Kidney epithelial cell (primary cell): ENCODE measurements at regions not wholly inside any gene's neighbourhood (a gene's known extent, or its start where the extent isn't known, plus 50 kb on each side); places are given as distances from the start of the nearest gene placed in this dataset.

ENCODE experiments used
- DNase-seq: peaks from one replicate; pipeline ENCODE4 v3.0.0-alpha.2; 2010; ENCODE audit warnings: low read depth
- H3K27me3 ChIP-seq: 2 replicates; pipeline ENCODE4 v1.6.0; 2011; ENCODE audit warnings: low read length; ENCODE audit not compliant: control insufficient read depth, insufficient read depth
- H3K36me3 ChIP-seq: 2 replicates; pipeline ENCODE4 v1.5.1; 2011; ENCODE audit warnings: low read length; ENCODE audit not compliant: control insufficient read depth, insufficient read depth
- H3K4me3 ChIP-seq: 2 replicates; pipeline ENCODE4 v1.5.1; 2011; ENCODE audit warnings: low read depth, mild to moderate bottlenecking, control low read depth, low read length
- CTCF ChIP-seq: IDR thresholded peaks from 2 replicates; pipeline ENCODE4 v1.5.1; 2011; ENCODE audit warnings: mild to moderate bottlenecking, moderate library complexity, low read length, control low read depth, inconsistent platforms; ENCODE audit not compliant: insufficient read depth, poor library complexity, severe bottlenecking

- Histone ChIP-seq H3K4me3 (no peak overlapping the region), H3K36me3 (peaks cover 2% of the 10 kb centered on the region), H3K27me3 (no peaks in the 10 kb centered on the region)
- TF ChIP-seq CTCF: no peak
- no peak for DNase-seq
Observed at GRCh38 chr20:19907326-19908056, 109.7 kb upstream of the NAA20 start.

- H3K27me3 ChIP-seq: no peaks in the 10 kb centered on the region
- H3K36me3 ChIP-seq: peaks cover 2% of the 10 kb centered on the region
- no peak overlapping the region for H3K4me3 ChIP-seq
- no peak for DNase-seq
- TF ChIP-seq CTCF: no peak
Observed at GRCh38 chr20:19908576-19908975, 108.6 kb upstream of the NAA20 start.

GRCh38 chr20:19909725-19910124 lies 107.4 kb upstream of the NAA20 start:
- H3K4me3 ChIP-seq: no peak overlapping the region
- no peaks in the 10 kb centered on the region for H3K27me3 ChIP-seq
- DNase-seq: no peak
- TF ChIP-seq CTCF: no peak
- H3K36me3 ChIP-seq: peaks cover 2% of the 10 kb centered on the region

GRCh38 chr20:19911810-19912382 lies 105.3 kb upstream of the NAA20 start:
- H3K36me3 ChIP-seq: peaks cover 2% of the 10 kb centered on the region
- TF ChIP-seq CTCF: no peak
- H3K4me3 ChIP-seq: no peak overlapping the region
- DNase-seq: no peak
- H3K27me3 ChIP-seq: no peaks in the 10 kb centered on the region

- H3K36me3 ChIP-seq: no peaks in the 10 kb centered on the region
- H3K4me3 ChIP-seq: no peak overlapping the region
- DNase-seq: no peak
- H3K27me3 ChIP-seq: no peaks in the 10 kb centered on the region
- TF ChIP-seq CTCF: no peak
Observed at GRCh38 chr20:19913349-19913748, 103.8 kb upstream of the NAA20 start.
